AG04450 (cell line): ENCODE measurements at regions not wholly inside any gene's neighbourhood (a gene's known extent, or its start where the extent isn't known, plus 50 kb on each side); places are given as distances from the start of the nearest gene placed in this dataset.

Source experiments
- CTCF ChIA-PET: fragments of 300-600, 350-600 bp; formaldehyde crosslinking; extraction: SDS; loops from one replicate; lab custom pipeline; 2022; ENCODE audit warnings: antibody characterized with exemption, inconsistent platforms; lab: Charles Lee
- POLR2A ChIA-PET: fragments of 350-600 bp; formaldehyde crosslinking; extraction: SDS; loops from one replicate; lab custom pipeline; 2021; ENCODE audit warnings: antibody characterized with exemption, inconsistent platforms; lab: Yijun Ruan, JAX
- DNase-seq: peaks from one replicate; pipeline ENCODE4 v3.0.0-alpha.2; 2011; ENCODE audit warnings: low read depth, low spot score
- H3K27ac ChIP-seq: one replicate; pipeline ENCODE4 v1.5.1; 2012; ENCODE audit warnings: low read depth, low read length, control low read depth
- H3K27me3 ChIP-seq: one replicate; pipeline ENCODE4 v1.6.0; 2012; ENCODE audit warnings: low read length; ENCODE audit not compliant: control insufficient read depth, insufficient read depth
- H3K4me3 ChIP-seq: 2 replicates; pipeline ENCODE4 v1.5.1; 2011; ENCODE audit warnings: mild to moderate bottlenecking, low read depth, low read length, control low read depth
- H3K9me3 ChIP-seq: 2 replicates; pipeline ENCODE4 v1.5.1; 2012; ENCODE audit warnings: low read length; ENCODE audit not compliant: control insufficient read depth, insufficient read depth
- CTCF ChIP-seq: IDR thresholded peaks from 2 replicates; pipeline ENCODE4 v1.5.1; 2011; ENCODE audit warnings: low read depth, low read length, control low read depth, inconsistent platforms

GRCh38 chr1:30200161-30200560 lies 523.2 kb downstream of the MATN1 start:
- CTCF ChIA-PET, result no interaction called here
- no peak overlapping the region for H3K4me3 ChIP-seq
- POLR2A ChIA-PET, result no interaction called here
- no peak overlapping the region for H3K27ac ChIP-seq
- no peaks in the 10 kb centered on the region for H3K9me3 ChIP-seq
- peaks cover 7% of the 10 kb centered on the region for H3K27me3 ChIP-seq
- no peak for DNase-seq
- TF ChIP-seq CTCF, result no peak

GRCh38 chr1:30199563-30199962 lies 523.8 kb downstream of the MATN1 start:
- no peaks in the 10 kb centered on the region for H3K9me3 ChIP-seq
- no peak overlapping the region for H3K4me3 ChIP-seq
- peaks cover 7% of the 10 kb centered on the region for H3K27me3 ChIP-seq
- no peak overlapping the region for H3K27ac ChIP-seq
- TF ChIP-seq CTCF, result no peak
- DNase-seq, result no peak
- CTCF ChIA-PET, result no interaction called here
- POLR2A ChIA-PET, result no interaction called here

- DNase-seq, result no peak
- no peak for TF ChIP-seq CTCF
- POLR2A ChIA-PET, result no interaction called here
- Histone ChIP-seq H3K4me3 (no peak overlapping the region), H3K27me3 (peaks cover 7% of the 10 kb centered on the region), H3K27ac (no peak overlapping the region), H3K9me3 (no peaks in the 10 kb centered on the region)
- CTCF ChIA-PET, result no interaction called here
Observed at GRCh38 chr1:30198795-30199403, 524.5 kb downstream of the MATN1 start.

- no peak for TF ChIP-seq CTCF
- no peaks in the 10 kb centered on the region for H3K9me3 ChIP-seq
- POLR2A ChIA-PET, result no interaction called here
- CTCF ChIA-PET, result no interaction called here
- H3K27me3 ChIP-seq, result peaks cover 7% of the 10 kb centered on the region
- no peak overlapping the region for H3K4me3 ChIP-seq
- no peak overlapping the region for H3K27ac ChIP-seq
- DNase-seq, result no peak
Observed at GRCh38 chr1:30198451-30198760, 525.0 kb downstream of the MATN1 start.

- peaks cover 7% of the 10 kb centered on the region for H3K27me3 ChIP-seq
- no peak for DNase-seq
- ChIA-PET CTCF (no interaction called here), POLR2A (no interaction called here)
- no peak overlapping the region for H3K27ac ChIP-seq
- TF ChIP-seq CTCF, result no peak
- H3K4me3 ChIP-seq, result no peak overlapping the region
- no peaks in the 10 kb centered on the region for H3K9me3 ChIP-seq
Observed at GRCh38 chr1:30197639-30198450, 525.5 kb downstream of the MATN1 start.
